Kidney (tissue), 13 donors: ENCODE measurements at regions not wholly inside any gene's neighbourhood (a gene's known extent, or its start where the extent isn't known, plus 50 kb on each side); places are given as distances from the start of the nearest gene placed in this dataset.
A peak's percentile ranks its signal among the peaks of the same experiment; 100 is the strongest.

Source experiments
- DNase-seq, 5 donors: peaks; one replicate each; pipeline ENCODE4 v3.0.0-alpha.2; 2013 to 2020
- FAIRE-seq: peaks from 2 replicates; lab custom pipeline; 2012; peaks lifted over from hg19 to GRCh38; lab: Jason Lieb, UNC
- H3K27ac ChIP-seq, 2 donors: one replicate each; pipeline ENCODE4 v1.7.0; 2013; ENCODE audit warnings: low read depth in 2 of 2, low read length in 2 of 2, inconsistent platforms in 1 of 2
- H3K27me3 ChIP-seq: one replicate; pipeline ENCODE4 v1.7.1; 2013; ENCODE audit warnings: low read length, inconsistent platforms; ENCODE audit not compliant: control insufficient read depth, insufficient read depth
- H3K36me3 ChIP-seq, 3 donors: one replicate each; pipeline versions ENCODE4 v1.7.0 to v1.7.1; 2013; ENCODE audit warnings: low read length in 3 of 3, control low read depth in 1 of 3, inconsistent platforms in 1 of 3; ENCODE audit not compliant: insufficient read depth in 3 of 3, control insufficient read depth in 2 of 3
- H3K4me1 ChIP-seq, 3 donors: one replicate each; pipeline versions ENCODE4 v1.7.0 to v1.7.1; 2013; ENCODE audit warnings: low read length in 3 of 3, inconsistent platforms in 1 of 3, low read depth in 1 of 3; ENCODE audit not compliant: control insufficient read depth in 2 of 3, insufficient read depth in 2 of 3
- H3K4me3 ChIP-seq, 3 donors: one replicate each; pipeline versions ENCODE4 v1.7.0 to v1.8.1; 2013; ENCODE audit warnings: low read length in 3 of 3, control low read depth in 1 of 3, inconsistent platforms in 1 of 3
- H3K9ac ChIP-seq, 3 donors: one replicate each; pipeline versions ENCODE4 v1.7.0 to v1.7.1; 2013; ENCODE audit warnings: low read length in 3 of 3, control low read depth in 1 of 3, inconsistent platforms in 1 of 3
- H3K9me3 ChIP-seq, 3 donors: one replicate each; pipeline versions ENCODE4 v1.7.0 to v1.7.1; 2013; ENCODE audit warnings: low read length in 3 of 3, control low read depth in 1 of 3, inconsistent platforms in 1 of 3; ENCODE audit not compliant: control insufficient read depth in 2 of 3, insufficient read depth in 1 of 3
- CTCF ChIP-seq: IDR thresholded peaks from 3 replicates; pipeline ENCODE4 v1.5.1; 2012; ENCODE audit warnings: mild to moderate bottlenecking, moderate library complexity, borderline replicate concordance; ENCODE audit not compliant: insufficient read depth; ENCODE audit errors: extremely low read depth
- intact Hi-C: fragments of 100-400 bp; cut with DNase I; formaldehyde crosslinking; loops from one replicate; pipeline ENCODE4 v1.11.1; 2022
- donor health status: control.
- donor health status: control.
- donor health status: control.
- donor health status: control.
- donor health status: control.
- donor health status: DM: yes; HTN: yes; CAD: no.
- donor health status: Normal renal cell carcinoma (clear cell type).

DNA sequence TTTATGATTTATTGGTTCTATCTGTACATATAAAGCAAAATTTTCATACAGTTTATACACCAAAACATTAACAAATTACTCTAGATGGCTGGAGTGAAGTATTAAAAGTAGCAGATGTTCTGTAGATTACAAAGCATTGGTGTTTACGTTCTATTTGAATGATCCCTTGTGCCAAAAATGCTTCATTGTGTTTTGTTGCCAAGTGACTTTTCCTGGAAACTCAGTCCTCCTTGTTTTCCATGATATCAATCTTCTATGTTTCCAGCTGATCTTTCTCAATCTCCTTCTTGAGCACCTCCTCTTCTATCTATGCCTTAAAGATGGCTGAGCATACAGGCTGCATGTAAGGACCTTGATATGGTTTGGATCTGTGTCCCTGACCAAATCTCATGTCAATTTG lies 263.6 kb upstream of the CTSO start:
- H3K4me3 ChIP-seq = no peak overlapping the region
- no peak for FAIRE-seq
- no peaks in the 10 kb centered on the region for H3K9me3 ChIP-seq
- DNase-seq = peak in 1 of 5 donors; percentile 28
- no peak for TF ChIP-seq CTCF
- H3K4me1 ChIP-seq = no peaks in the 10 kb centered on the region
- intact Hi-C loops = no loop called here
- no peaks in the 10 kb centered on the region for H3K36me3 ChIP-seq
- H3K27me3 ChIP-seq = no peaks in the 10 kb centered on the region
- no peak overlapping the region for H3K9ac ChIP-seq
- H3K27ac ChIP-seq = no peak overlapping the region

DNA sequence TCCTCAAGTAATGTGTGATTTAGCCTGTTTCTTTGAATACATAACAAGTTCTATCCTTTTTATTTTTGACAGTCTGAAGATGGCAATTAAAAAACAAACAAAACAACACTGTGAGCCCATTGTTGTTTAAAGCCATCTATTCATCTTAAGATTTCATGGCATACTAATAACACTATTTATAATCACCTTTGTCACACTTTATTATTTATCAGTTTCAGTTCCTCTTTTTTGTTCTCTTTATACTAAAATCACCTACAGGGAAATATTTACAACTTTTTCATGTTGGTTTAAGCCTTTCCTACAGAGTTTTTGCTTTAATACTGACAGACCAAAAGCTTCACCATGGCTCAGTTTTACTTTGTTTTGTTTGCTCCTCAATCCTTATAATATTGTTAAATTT lies 247.4 kb upstream of the CTSO start:
- Histone ChIP-seq H3K4me1 (no peaks in the 10 kb centered on the region), H3K9ac (no peak overlapping the region), H3K27me3 (no peaks in the 10 kb centered on the region), H3K9me3 (no peaks in the 10 kb centered on the region), H3K4me3 (no peak overlapping the region), H3K27ac (no peak overlapping the region), H3K36me3 (no peaks in the 10 kb centered on the region)
- no peak for FAIRE-seq
- DNase-seq = no peak
- intact Hi-C loops = no loop called here
- no peak for TF ChIP-seq CTCF

GRCh38 chr4:156198511-156198910 lies 244.8 kb upstream of the CTSO start:
- H3K9me3 ChIP-seq = no peaks in the 10 kb centered on the region
- no peaks in the 10 kb centered on the region for H3K36me3 ChIP-seq
- no peaks in the 10 kb centered on the region for H3K27me3 ChIP-seq
- no peak for TF ChIP-seq CTCF
- H3K4me3 ChIP-seq = no peak overlapping the region
- intact Hi-C loops = no loop called here
- no peak overlapping the region for H3K27ac ChIP-seq
- FAIRE-seq (no peak), DNase-seq (no peak)
- no peak overlapping the region for H3K9ac ChIP-seq
- H3K4me1 ChIP-seq = no peaks in the 10 kb centered on the region

DNA sequence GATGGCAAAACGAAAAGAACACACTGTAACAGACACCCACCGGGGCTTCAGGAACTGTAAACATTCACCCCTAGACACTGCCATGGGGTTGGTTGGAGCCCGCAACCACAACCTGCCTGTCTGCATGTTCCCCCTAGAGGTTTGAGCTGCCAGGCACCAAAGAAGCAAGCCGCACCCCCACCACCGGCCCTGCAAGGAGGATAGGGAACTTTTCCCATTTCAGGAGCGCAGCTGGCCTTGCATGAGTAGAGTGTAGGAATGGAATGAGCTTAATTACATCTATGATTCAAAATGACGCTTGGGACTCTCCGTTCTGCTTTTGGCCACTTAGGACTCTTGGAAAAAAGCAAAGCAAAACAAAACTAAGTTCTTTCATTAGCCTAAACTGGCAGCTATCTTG lies 243.6 kb upstream of the CTSO start:
- no peak overlapping the region for H3K9ac ChIP-seq
- intact Hi-C loops = no loop called here
- H3K4me3 ChIP-seq = no peak overlapping the region
- DNase-seq (peak in 4 of 5 donors; percentile 58 to 80 (median 74)), FAIRE-seq (no peak)
- no peaks in the 10 kb centered on the region for H3K27me3 ChIP-seq
- H3K27ac ChIP-seq = no peak overlapping the region
- no peaks in the 10 kb centered on the region for H3K4me1 ChIP-seq
- no peaks in the 10 kb centered on the region for H3K36me3 ChIP-seq
- no peak for TF ChIP-seq CTCF
- no peaks in the 10 kb centered on the region for H3K9me3 ChIP-seq
